ENCODE measurements at regions not wholly inside any gene's neighbourhood (a gene's known extent, or its start where the extent isn't known, plus 50 kb on each side); places are given as distances from the start of the nearest gene placed in this dataset.

DNA sequence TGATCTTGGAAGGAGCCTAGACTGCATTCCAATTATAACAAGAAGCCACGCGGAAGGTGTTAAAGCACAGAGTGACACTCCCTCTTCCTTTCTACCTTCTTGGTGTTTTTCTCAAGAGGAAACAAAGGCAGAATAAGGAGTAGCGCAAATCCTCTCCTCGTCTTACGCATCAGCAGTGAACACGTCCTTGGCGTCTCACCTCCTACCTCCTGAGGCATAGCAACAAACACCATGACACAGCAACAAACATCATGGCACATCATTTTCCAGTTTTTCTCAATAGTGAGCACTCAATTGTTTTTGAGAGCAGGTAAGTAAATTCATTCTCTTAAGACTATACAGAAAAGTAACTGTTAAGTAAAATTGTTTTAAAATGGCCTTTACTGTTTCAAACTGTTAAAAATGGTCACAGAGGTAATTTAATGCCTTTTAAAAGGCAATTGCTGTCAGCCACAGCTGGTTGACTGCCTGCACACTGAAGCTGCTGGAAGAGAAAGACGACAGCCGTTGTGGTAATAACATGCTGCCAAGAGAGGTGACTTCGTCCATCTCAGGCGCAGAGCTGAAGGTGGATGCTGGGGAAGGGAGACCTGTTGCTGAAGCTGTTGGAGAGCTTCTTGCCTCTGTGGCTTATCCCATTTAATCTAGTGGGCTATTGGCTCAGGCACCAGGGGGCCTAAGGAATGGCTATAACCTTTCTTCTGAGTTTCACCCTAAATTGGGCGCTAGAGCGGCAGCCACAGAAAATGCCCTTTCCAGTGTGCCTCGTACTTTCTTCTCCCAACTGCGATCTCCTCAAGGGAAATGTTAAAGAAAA is 703.7 kb downstream of the UQCRFS1 start (continued):
- TF ChIP-seq, protein P1, sequence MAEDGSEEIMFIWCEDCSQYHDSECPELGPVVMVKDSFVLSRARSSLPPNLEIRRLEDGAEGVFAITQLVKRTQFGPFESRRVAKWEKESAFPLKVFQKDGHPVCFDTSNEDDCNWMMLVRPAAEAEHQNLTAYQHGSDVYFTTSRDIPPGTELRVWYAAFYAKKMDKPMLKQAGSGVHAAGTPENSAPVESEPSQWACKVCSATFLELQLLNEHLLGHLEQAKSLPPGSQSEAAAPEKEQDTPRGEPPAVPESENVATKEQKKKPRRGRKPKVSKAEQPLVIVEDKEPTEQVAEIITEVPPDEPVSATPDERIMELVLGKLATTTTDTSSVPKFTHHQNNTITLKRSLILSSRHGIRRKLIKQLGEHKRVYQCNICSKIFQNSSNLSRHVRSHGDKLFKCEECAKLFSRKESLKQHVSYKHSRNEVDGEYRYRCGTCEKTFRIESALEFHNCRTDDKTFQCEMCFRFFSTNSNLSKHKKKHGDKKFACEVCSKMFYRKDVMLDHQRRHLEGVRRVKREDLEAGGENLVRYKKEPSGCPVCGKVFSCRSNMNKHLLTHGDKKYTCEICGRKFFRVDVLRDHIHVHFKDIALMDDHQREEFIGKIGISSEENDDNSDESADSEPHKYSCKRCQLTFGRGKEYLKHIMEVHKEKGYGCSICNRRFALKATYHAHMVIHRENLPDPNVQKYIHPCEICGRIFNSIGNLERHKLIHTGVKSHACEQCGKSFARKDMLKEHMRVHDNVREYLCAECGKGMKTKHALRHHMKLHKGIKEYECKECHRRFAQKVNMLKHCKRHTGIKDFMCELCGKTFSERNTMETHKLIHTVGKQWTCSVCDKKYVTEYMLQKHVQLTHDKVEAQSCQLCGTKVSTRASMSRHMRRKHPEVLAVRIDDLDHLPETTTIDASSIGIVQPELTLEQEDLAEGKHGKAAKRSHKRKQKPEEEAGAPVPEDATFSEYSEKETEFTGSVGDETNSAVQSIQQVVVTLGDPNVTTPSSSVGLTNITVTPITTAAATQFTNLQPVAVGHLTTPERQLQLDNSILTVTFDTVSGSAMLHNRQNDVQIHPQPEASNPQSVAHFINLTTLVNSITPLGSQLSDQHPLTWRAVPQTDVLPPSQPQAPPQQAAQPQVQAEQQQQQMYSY (CRISPR knock-in tag; IDR thresholded peaks at IDR 0.05), result no peak
- TF ChIP-seq, protein P2, sequence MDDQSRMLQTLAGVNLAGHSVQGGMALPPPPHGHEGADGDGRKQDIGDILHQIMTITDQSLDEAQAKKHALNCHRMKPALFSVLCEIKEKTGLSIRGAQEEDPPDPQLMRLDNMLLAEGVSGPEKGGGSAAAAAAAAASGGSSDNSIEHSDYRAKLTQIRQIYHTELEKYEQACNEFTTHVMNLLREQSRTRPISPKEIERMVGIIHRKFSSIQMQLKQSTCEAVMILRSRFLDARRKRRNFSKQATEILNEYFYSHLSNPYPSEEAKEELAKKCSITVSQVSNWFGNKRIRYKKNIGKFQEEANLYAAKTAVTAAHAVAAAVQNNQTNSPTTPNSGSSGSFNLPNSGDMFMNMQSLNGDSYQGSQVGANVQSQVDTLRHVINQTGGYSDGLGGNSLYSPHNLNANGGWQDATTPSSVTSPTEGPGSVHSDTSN (IDR thresholded peaks at IDR 0.05; ENCODE audit: insufficient replicate concordance, low read depth, low read length), result no peak
- TF ChIP-seq IKZF2 (IDR thresholded peaks at IDR 0.05), result no peak
- no peak for TF ChIP-seq SREBF2 (IDR thresholded peaks at IDR 0.05; ENCODE audit: low read length)
- no peak for TF ChIP-seq CBX3 (IDR thresholded peaks at IDR 0.05; ENCODE audit: borderline replicate concordance, low read depth)
- TF ChIP-seq, protein P3, sequence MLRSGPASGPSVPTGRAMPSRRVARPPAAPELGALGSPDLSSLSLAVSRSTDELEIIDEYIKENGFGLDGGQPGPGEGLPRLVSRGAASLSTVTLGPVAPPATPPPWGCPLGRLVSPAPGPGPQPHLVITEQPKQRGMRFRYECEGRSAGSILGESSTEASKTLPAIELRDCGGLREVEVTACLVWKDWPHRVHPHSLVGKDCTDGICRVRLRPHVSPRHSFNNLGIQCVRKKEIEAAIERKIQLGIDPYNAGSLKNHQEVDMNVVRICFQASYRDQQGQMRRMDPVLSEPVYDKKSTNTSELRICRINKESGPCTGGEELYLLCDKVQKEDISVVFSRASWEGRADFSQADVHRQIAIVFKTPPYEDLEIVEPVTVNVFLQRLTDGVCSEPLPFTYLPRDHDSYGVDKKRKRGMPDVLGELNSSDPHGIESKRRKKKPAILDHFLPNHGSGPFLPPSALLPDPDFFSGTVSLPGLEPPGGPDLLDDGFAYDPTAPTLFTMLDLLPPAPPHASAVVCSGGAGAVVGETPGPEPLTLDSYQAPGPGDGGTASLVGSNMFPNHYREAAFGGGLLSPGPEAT (IDR thresholded peaks at IDR 0.05; ENCODE audit: low read depth), result no peak
- TF ChIP-seq TBL1XR1 (IDR thresholded peaks at IDR 0.05; ENCODE audit: low read depth, low read length), result no peak
- no peak for TF ChIP-seq ZNF24 (IDR thresholded peaks at IDR 0.05)
